ENCODE measurements at regions not wholly inside any gene's neighbourhood (a gene's known extent, or its start where the extent isn't known, plus 50 kb on each side); places are given as distances from the start of the nearest gene placed in this dataset.

DNA sequence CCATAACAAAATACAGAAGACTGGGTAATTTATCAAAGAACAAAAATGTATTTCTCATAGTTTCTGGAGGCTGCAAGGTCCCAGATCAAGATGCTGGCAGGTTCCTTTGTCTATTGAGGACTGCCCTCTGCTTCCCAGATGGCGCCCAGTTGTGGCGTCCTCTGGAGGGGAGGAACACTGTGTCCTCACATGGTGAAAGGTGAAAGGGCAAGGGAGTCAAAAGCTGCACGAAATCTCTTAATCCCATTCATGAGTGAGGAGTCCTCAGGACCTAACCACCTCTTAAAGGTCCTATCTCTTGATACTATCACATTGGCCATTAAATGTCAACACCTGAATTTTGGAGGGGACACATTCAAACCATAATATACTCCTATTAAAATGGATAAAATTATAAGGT is 79.3 kb upstream of the IRF2BP2 start:
- TF ChIP-seq, protein P1, sequence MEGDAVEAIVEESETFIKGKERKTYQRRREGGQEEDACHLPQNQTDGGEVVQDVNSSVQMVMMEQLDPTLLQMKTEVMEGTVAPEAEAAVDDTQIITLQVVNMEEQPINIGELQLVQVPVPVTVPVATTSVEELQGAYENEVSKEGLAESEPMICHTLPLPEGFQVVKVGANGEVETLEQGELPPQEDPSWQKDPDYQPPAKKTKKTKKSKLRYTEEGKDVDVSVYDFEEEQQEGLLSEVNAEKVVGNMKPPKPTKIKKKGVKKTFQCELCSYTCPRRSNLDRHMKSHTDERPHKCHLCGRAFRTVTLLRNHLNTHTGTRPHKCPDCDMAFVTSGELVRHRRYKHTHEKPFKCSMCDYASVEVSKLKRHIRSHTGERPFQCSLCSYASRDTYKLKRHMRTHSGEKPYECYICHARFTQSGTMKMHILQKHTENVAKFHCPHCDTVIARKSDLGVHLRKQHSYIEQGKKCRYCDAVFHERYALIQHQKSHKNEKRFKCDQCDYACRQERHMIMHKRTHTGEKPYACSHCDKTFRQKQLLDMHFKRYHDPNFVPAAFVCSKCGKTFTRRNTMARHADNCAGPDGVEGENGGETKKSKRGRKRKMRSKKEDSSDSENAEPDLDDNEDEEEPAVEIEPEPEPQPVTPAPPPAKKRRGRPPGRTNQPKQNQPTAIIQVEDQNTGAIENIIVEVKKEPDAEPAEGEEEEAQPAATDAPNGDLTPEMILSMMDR (IDR thresholded peaks at IDR 0.05) = no peak
- DNase-seq (no peak), ATAC-seq (no peak)
- no peak overlapping the region for H3K4me3 ChIP-seq
- H3K4me1 ChIP-seq = peaks cover 4% of the 10 kb centered on the region
- intact Hi-C loops (cut with DNase I) = no loop called here
- no peaks in the 10 kb centered on the region for H3K27me3 ChIP-seq (ENCODE audit: low read depth)
- H3K36me3 ChIP-seq = no peaks in the 10 kb centered on the region
- H3K27ac ChIP-seq = no peak overlapping the region
- peaks cover 4% of the 10 kb centered on the region for H3K9me3 ChIP-seq

DNA sequence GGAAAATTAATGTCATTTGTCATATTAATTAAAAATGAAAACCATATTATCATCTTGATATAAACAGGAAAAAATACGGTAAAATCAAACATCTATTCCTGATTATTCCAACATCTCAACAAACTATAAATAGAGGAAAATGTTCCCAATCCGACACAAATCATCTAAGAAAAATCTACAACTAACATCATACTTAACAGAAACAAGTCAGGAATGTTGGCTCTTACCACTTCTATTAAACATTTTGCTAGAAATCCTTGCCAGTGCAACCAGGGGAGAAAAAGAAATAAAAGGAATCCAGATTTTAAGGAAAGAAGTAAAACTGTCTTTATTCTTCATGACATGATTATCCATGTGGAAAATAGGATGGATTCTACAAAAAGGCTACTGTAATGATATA is 77.0 kb upstream of the IRF2BP2 start:
- peaks cover 4% of the 10 kb centered on the region for H3K9me3 ChIP-seq
- DNase-seq (no peak), ATAC-seq (no peak)
- H3K4me1 ChIP-seq = peaks cover 13% of the 10 kb centered on the region
- TF ChIP-seq, protein P1 (IDR thresholded peaks at IDR 0.05) = no peak
- no peak overlapping the region for H3K27ac ChIP-seq
- H3K36me3 ChIP-seq = no peaks in the 10 kb centered on the region
- H3K4me3 ChIP-seq = no peak overlapping the region
- H3K27me3 ChIP-seq (ENCODE audit: low read depth) = no peaks in the 10 kb centered on the region
- intact Hi-C loops (cut with DNase I) = no loop called here

DNA sequence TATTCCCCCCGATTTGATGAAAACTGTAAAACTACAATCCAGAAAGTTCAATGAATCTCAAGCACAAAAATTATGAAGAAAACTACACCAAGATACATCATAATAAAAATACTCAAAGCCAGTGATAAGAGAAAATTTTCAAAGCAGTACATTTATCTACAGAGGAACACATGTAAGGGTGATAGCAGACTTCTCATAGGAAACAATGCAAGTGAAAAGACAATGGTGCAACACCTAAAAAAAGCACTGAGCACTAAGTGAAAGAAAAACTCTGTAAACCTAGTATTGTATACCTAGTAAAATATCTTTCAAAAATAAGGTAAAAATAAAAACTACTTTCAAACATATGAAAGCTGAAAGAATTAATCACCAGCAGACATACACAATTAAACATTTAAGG is 76.1 kb upstream of the IRF2BP2 start:
- Histone ChIP-seq H3K4me1 (peaks cover 13% of the 10 kb centered on the region), H3K4me3 (no peak overlapping the region), H3K27me3 (ENCODE audit: low read depth) (no peaks in the 10 kb centered on the region), H3K9me3 (peaks cover 4% of the 10 kb centered on the region), H3K36me3 (no peaks in the 10 kb centered on the region), H3K27ac (no peak overlapping the region)
- ATAC-seq (no peak), DNase-seq (no peak)
- TF ChIP-seq, protein P1 (IDR thresholded peaks at IDR 0.05) = no peak
- intact Hi-C loops (cut with DNase I) = no loop called here

DNA sequence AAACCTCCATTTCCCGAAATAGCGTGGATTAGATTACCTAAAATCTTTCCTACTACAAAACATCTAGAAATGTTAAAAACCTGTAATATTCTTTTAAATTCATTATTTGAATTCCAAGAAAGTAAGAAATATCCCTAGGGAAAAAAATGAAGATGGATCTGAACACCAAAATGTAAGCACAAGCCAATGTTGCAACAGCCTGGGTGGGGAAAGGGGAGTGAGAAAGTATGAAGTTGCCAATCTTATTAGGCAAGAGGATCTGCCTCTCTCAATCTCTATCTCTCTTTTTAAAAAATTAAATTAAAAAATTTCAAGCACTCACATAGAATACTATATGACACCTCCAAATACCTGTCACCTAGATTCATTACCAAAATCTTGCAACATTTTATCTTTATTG is 74.9 kb upstream of the IRF2BP2 start:
- no peak overlapping the region for H3K27ac ChIP-seq
- H3K9me3 ChIP-seq = peaks cover 4% of the 10 kb centered on the region
- peaks cover 13% of the 10 kb centered on the region for H3K4me1 ChIP-seq
- no peak overlapping the region for H3K4me3 ChIP-seq
- no peaks in the 10 kb centered on the region for H3K27me3 ChIP-seq (ENCODE audit: low read depth)
- ATAC-seq (no peak), DNase-seq (no peak)
- intact Hi-C loops (cut with DNase I) = no loop called here
- TF ChIP-seq, protein P1 (IDR thresholded peaks at IDR 0.05) = no peak
- H3K36me3 ChIP-seq = no peaks in the 10 kb centered on the region

DNA sequence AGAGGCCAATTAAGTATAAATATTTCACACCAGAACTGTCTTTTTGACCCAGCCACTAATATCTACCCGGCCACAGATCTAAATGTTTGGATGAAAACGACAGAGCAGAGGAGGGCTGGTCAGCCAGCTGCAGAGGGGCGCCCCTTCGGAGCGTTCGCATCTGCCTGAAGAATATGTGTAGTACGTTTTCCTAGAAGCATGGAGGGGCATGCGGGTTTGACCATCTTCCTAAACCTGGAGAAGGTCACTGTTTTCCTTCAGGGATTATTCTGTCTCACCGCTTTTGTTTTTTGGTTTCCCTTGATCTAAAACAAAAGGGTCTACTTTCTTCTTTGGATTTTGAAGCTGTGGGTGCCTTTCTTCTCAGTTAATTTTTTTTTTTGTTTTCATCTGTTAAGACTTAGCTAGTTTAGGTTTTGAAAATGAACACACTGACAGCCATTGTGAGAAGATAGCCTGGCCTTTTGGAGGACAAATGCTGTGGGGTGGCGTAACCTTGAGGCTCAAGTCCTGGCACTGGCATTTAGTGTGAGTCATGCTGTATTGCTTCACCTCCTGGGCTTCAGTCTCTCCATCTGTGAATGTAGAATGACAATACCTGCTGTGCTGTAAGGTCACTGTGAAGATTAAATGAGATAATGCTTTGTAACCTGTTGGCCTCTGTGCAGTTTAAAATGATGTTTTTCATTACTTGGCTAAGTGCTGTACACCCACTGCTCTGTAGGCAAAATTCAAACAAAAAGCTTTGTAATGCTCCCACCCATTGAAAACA is 74.1 kb upstream of the IRF2BP2 start:
- Histone ChIP-seq H3K27ac (peak overlapping the region; percentile 55), H3K36me3 (no peaks in the 10 kb centered on the region), H3K27me3 (ENCODE audit: low read depth) (no peaks in the 10 kb centered on the region), H3K4me1 (peaks cover 13% of the 10 kb centered on the region), H3K4me3 (no peak overlapping the region), H3K9me3 (peaks cover 4% of the 10 kb centered on the region)
- DNase-seq = peak; percentile 75
- TF ChIP-seq, protein P1 (IDR thresholded peaks at IDR 0.05) = no peak
- intact Hi-C loops (cut with DNase I) = no loop called here
- ATAC-seq = peak; percentile 94 to 99
